CD14-positive monocyte (primary cell): ENCODE measurements at regions not wholly inside any gene's neighbourhood (a gene's known extent, or its start where the extent isn't known, plus 50 kb on each side); places are given as distances from the start of the nearest gene placed in this dataset.
A peak's percentile ranks its signal among the peaks of the same experiment; 100 is the strongest.

ENCODE experiments used
- DNase-seq, 3 donors: peaks; one replicate each; pipeline ENCODE4 v3.0.0-alpha.2; 2011 to 2022
- H2AFZ ChIP-seq: 2 replicates; pipeline ENCODE4 v1.6.0; 2012; ENCODE audit warnings: mild to moderate bottlenecking, low read depth, low read length, inconsistent platforms; ENCODE audit not compliant: insufficient read depth, poor library complexity, severe bottlenecking
- H3K27ac ChIP-seq, 2 donors: 1 replicate in 1 of 2; 2 replicates in 1 of 2; pipeline ENCODE4 v1.5.1; 2012 to 2013; ENCODE audit warnings: low read length in 2 of 2, control low read depth in 1 of 2, inconsistent platforms in 1 of 2, low read depth in 1 of 2, mild to moderate bottlenecking in 1 of 2
- H3K27me3 ChIP-seq, 2 donors: one replicate each; pipeline versions ENCODE4 v1.6.0 to v1.6.1; 2011 to 2013; ENCODE audit warnings: low read length in 2 of 2; ENCODE audit not compliant: control insufficient read depth in 2 of 2, insufficient read depth in 2 of 2
- H3K36me3 ChIP-seq, 2 donors: replicated peaks in 1 of 2; 1 replicate in 1 of 2; 2 replicates in 1 of 2; pipeline versions ENCODE4 v1.5.1 to v1.6.1; 2012 to 2013; ENCODE audit warnings: low read length in 2 of 2, control low read depth in 1 of 2, inconsistent platforms in 1 of 2, mild to moderate bottlenecking in 1 of 2; ENCODE audit not compliant: insufficient read depth in 2 of 2, control insufficient read depth in 1 of 2
- H3K4me1 ChIP-seq, 2 donors: 1 replicate in 1 of 2; 2 replicates in 1 of 2; pipeline versions ENCODE4 v1.5.1 to v1.6.1; 2012 to 2013; ENCODE audit warnings: low read length in 2 of 2, control low read depth in 1 of 2, inconsistent platforms in 1 of 2, mild to moderate bottlenecking in 1 of 2, moderate library complexity in 1 of 2; ENCODE audit not compliant: insufficient read depth in 2 of 2, control insufficient read depth in 1 of 2
- H3K4me2 ChIP-seq: replicated peaks from 2 replicates; pipeline ENCODE3; 2012; ENCODE audit warnings: low read length, moderate library complexity, mild to moderate bottlenecking; ENCODE audit not compliant: poor library complexity, severe bottlenecking; ENCODE audit errors: extremely low read depth
- H3K4me3 ChIP-seq, 3 experiments: fragments of 200-600 bp in 1 of 3; sonication (generic) in 1 of 3; replicated peaks in 1 of 3; 1 replicate in 2 of 3; 2 replicates in 1 of 3; pipeline ENCODE4 v1.5.1; 2011 to 2013; ENCODE audit warnings: low read length in 3 of 3, mild to moderate bottlenecking in 3 of 3, control low read depth in 2 of 3, low read depth in 2 of 3, inconsistent platforms in 1 of 3, moderate library complexity in 1 of 3
- H3K79me2 ChIP-seq: 2 replicates; pipeline ENCODE4 v1.6.0; 2012; ENCODE audit warnings: mild to moderate bottlenecking, control low read depth, inconsistent platforms, low read length, moderate library complexity; ENCODE audit not compliant: insufficient read depth
- H3K9ac ChIP-seq: 2 replicates; pipeline ENCODE4 v1.6.0; 2017; ENCODE audit warnings: low read length, mild to moderate bottlenecking; ENCODE audit not compliant: insufficient read depth, poor library complexity, severe bottlenecking
- H3K9me3 ChIP-seq, 2 donors: replicated peaks in 1 of 2; 1 replicate in 1 of 2; 2 replicates in 1 of 2; pipeline versions ENCODE4 v1.5.1 to v1.6.1; 2012 to 2013; ENCODE audit warnings: low read length in 2 of 2, control low read depth in 1 of 2; ENCODE audit not compliant: control insufficient read depth in 1 of 2, insufficient read depth in 1 of 2
- H4K20me1 ChIP-seq: 2 replicates; pipeline ENCODE4 v1.6.0; 2012; ENCODE audit warnings: mild to moderate bottlenecking, low read length, control low read depth, moderate library complexity; ENCODE audit not compliant: insufficient read depth
- H3K27ac Mint-ChIP-seq, 7 donors: one replicate each; pipeline ENCODE4 v1.8.0; 2020; ENCODE audit warnings: mild to moderate bottlenecking in 7 of 7, mixed read lengths in 7 of 7, moderate library complexity in 6 of 7, inconsistent platforms in 2 of 7
- H3K27me3 Mint-ChIP-seq, 3 donors: one replicate each; pipeline ENCODE4 v1.8.0; 2021 to 2022; ENCODE audit warnings: low read depth in 3 of 3, mild to moderate bottlenecking in 3 of 3, mixed read lengths in 3 of 3, moderate library complexity in 3 of 3, inconsistent platforms in 1 of 3
- H3K36me3 Mint-ChIP-seq, 2 donors: one replicate each; pipeline ENCODE4 v1.8.0; 2020; ENCODE audit warnings: mixed read lengths in 2 of 2, inconsistent platforms in 1 of 2, mild to moderate bottlenecking in 1 of 2
- H3K4me1 Mint-ChIP-seq: one replicate; pipeline ENCODE4 v1.8.0; 2020; ENCODE audit warnings: mild to moderate bottlenecking, mixed read lengths
- H3K4me3 Mint-ChIP-seq, 2 donors: one replicate each; pipeline ENCODE4 v1.8.0; 2020; ENCODE audit warnings: mild to moderate bottlenecking in 2 of 2, mixed read lengths in 2 of 2, moderate library complexity in 1 of 2
- H3K9me3 Mint-ChIP-seq, 7 donors: one replicate each; pipeline ENCODE4 v1.8.0; 2020 to 2022; ENCODE audit warnings: mixed read lengths in 7 of 7, mild to moderate bottlenecking in 6 of 7, moderate library complexity in 6 of 7, inconsistent platforms in 2 of 7
- CTCF ChIP-seq: fragments of 200-600 bp; IDR thresholded peaks from one replicate; pipeline ENCODE4 v1.8.0; 2022; ENCODE audit warnings: antibody characterized with exemption, mild to moderate bottlenecking
- intact Hi-C, 2 donors: fragments of 100-400 bp; cut with micrococcal nuclease; formaldehyde crosslinking; loops; one replicate each; pipeline versions ENCODE4 v1.15.0 to v1.15.1; 2023

- peak overlapping the region in 4 of 7 donors; percentile 3 to 56 (median 10) for H3K27ac Mint-ChIP-seq
Observed at GRCh38 chr4:14767142-14767541, 235.1 kb upstream of the CPEB2 start.

GRCh38 chr4:14768449-14768848, 233.8 kb upstream of the CPEB2 start:
- H2AFZ ChIP-seq, result no peak overlapping the region
- Mint-ChIP-seq H3K27me3 (peaks cover 0 to 3% (median 0%) of the 10 kb centered on the region in 3 donors), H3K27ac (no peak overlapping the region), H3K4me3 (no peak overlapping the region), H3K4me1 (peaks cover 19% of the 10 kb centered on the region), H3K36me3 (no peaks in the 10 kb centered on the region), H3K9me3 (peaks cover 6 to 16% (median 11%) of the 10 kb centered on the region in 7 donors)
- DNase-seq, result no peak
- peaks cover 7 to 18% of the 10 kb centered on the region in 2 donors for H3K4me1 ChIP-seq
- no peak overlapping the region for H3K9ac ChIP-seq
- no peaks in the 10 kb centered on the region for H3K9me3 ChIP-seq
- no peaks in the 10 kb centered on the region for H3K27me3 ChIP-seq
- no peak for TF ChIP-seq CTCF
- no peak overlapping the region for H3K4me2 ChIP-seq
- intact Hi-C loops, result no loop called here
- no peaks in the 10 kb centered on the region for H4K20me1 ChIP-seq
- no peaks in the 10 kb centered on the region for H3K79me2 ChIP-seq
- no peak overlapping the region for H3K4me3 ChIP-seq
- H3K36me3 ChIP-seq, result no peaks in the 10 kb centered on the region
- no peak overlapping the region for H3K27ac ChIP-seq

More at GRCh38 chr4:14767142-14767541, 235.1 kb upstream of the CPEB2 start:
- H3K4me3 ChIP-seq, result no peak overlapping the region
- Mint-ChIP-seq H3K4me3 (peak overlapping the region in 1 of 2 donors; percentile 41), H3K9me3 (peaks cover 6 to 19% (median 11%) of the 10 kb centered on the region in 7 donors), H3K4me1 (peaks cover 19% of the 10 kb centered on the region), H3K36me3 (no peaks in the 10 kb centered on the region), H3K27me3 (peaks cover 0 to 4% (median 0%) of the 10 kb centered on the region in 3 donors)
- DNase-seq, result peak; percentile 3 to 22 (median 21)
- H3K27me3 ChIP-seq, result no peaks in the 10 kb centered on the region
- H3K27ac ChIP-seq, result peak overlapping the region in 1 of 2 donors; percentile 10
- TF ChIP-seq CTCF, result no peak
- peaks cover 7 to 18% of the 10 kb centered on the region in 2 donors for H3K4me1 ChIP-seq
- H4K20me1 ChIP-seq, result no peaks in the 10 kb centered on the region
- no peaks in the 10 kb centered on the region for H3K79me2 ChIP-seq
- H3K9ac ChIP-seq, result no peak overlapping the region
- H3K4me2 ChIP-seq, result no peak overlapping the region
- intact Hi-C loops, result no loop called here
- H2AFZ ChIP-seq, result no peak overlapping the region
- H3K36me3 ChIP-seq, result no peaks in the 10 kb centered on the region
- no peaks in the 10 kb centered on the region for H3K9me3 ChIP-seq
